ENCODE measurements at regions not wholly inside any gene's neighbourhood (a gene's known extent, or its start where the extent isn't known, plus 50 kb on each side); places are given as distances from the start of the nearest gene placed in this dataset.

GRCh38 chrX:110420771-110421499 lies 62.3 kb downstream of the RTL9 start:
- TF ChIP-seq POLR2A (IDR thresholded peaks at IDR 0.05) (no peak), POLR2AphosphoS5 (IDR thresholded peaks at IDR 0.05) (no peak)
- TF ChIP-seq, protein P1, sequence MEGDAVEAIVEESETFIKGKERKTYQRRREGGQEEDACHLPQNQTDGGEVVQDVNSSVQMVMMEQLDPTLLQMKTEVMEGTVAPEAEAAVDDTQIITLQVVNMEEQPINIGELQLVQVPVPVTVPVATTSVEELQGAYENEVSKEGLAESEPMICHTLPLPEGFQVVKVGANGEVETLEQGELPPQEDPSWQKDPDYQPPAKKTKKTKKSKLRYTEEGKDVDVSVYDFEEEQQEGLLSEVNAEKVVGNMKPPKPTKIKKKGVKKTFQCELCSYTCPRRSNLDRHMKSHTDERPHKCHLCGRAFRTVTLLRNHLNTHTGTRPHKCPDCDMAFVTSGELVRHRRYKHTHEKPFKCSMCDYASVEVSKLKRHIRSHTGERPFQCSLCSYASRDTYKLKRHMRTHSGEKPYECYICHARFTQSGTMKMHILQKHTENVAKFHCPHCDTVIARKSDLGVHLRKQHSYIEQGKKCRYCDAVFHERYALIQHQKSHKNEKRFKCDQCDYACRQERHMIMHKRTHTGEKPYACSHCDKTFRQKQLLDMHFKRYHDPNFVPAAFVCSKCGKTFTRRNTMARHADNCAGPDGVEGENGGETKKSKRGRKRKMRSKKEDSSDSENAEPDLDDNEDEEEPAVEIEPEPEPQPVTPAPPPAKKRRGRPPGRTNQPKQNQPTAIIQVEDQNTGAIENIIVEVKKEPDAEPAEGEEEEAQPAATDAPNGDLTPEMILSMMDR (IDR thresholded peaks at IDR 0.05) = no peak
